HCT116 (cell line): ENCODE measurements at regions not wholly inside any gene's neighbourhood (a gene's known extent, or its start where the extent isn't known, plus 50 kb on each side); places are given as distances from the start of the nearest gene placed in this dataset.

ENCODE experiments used
- ATAC-seq: fragments of 200-7000 bp; cut with Tn5 transposase; 2 replicates; pipeline ENCODE4 v1.9.1; 2020; ENCODE audit warnings: mild to moderate bottlenecking, moderate library complexity
- BruUV-seq: library from RNA; stranded (reverse); fragments of 400-500 nt; replicated peaks from 2 replicates; lab custom pipeline; 2021; lab: Mats Ljungman, UMichigan
- CTCF ChIA-PET: fragments of 300-600 bp; sonication (Branson Sonifier 250); formaldehyde crosslinking; loops from one replicate; lab custom pipeline; 2021; ENCODE audit warnings: antibody characterized with exemption; lab: Charles Lee
- POLR2A ChIA-PET: fragments of 300-600, 350-600 bp; sonication (Branson Sonifier 250); formaldehyde crosslinking; loops from one replicate; lab custom pipeline; 2021; ENCODE audit warnings: antibody characterized with exemption; lab: Charles Lee
- RAD21 ChIA-PET, 2 experiments: fragments of 300-600 bp; sonication (Branson Sonifier 250); formaldehyde crosslinking; loops; one replicate each; lab custom pipeline; 2023; ENCODE audit warnings: low total read pairs in 2 of 2; ENCODE audit not compliant: uncharacterized antibody in 2 of 2, unreplicated experiment in 2 of 2, low non-redundant PET in 1 of 2; lab: Charles Lee
- DNase-seq: peaks from one replicate; pipeline ENCODE4 v3.0.0-alpha.2; 2010; ENCODE audit warnings: low read depth, low spot score
- H2AFZ ChIP-seq: fragments of 200-600 bp; shearing (Covaris generic), sonication (generic); 2 replicates; pipeline ENCODE4 v1.6.1; 2017; ENCODE audit warnings: low read depth, mixed run types, mixed read lengths, antibody characterized with exemption, low read length; ENCODE audit not compliant: poor library complexity, severe bottlenecking
- H3K27ac ChIP-seq: 2 replicates; pipeline ENCODE4 v1.5.1; 2012; ENCODE audit warnings: low read depth, low read length
- H3K27me3 ChIP-seq: fragments of 200-600 bp; sonication (generic); 2 replicates; pipeline ENCODE4 v1.6.1; 2016; ENCODE audit warnings: mixed run types, low read length, mixed read lengths; ENCODE audit not compliant: insufficient read depth
- H3K36me3 ChIP-seq, 2 experiments: fragments of 200-500 bp in 1 of 2; fragments of 200-600 bp in 1 of 2; sonication (Bioruptor generic) in 1 of 2; sonication (generic) in 1 of 2; 2 replicates each; pipeline versions ENCODE4 v1.5.1 to v1.6.1; 2014 to 2016; ENCODE audit warnings: low read length in 2 of 2, inconsistent platforms in 1 of 2, mixed read lengths in 1 of 2, mixed run types in 1 of 2; ENCODE audit not compliant: insufficient read depth in 2 of 2, control insufficient read depth in 1 of 2
- H3K4me1 ChIP-seq, 2 experiments: fragments of 200-600 bp in 1 of 2; sonication (generic) in 1 of 2; 2 replicates each; pipeline versions ENCODE4 v1.5.1 to v1.6.1; 2012 to 2017; ENCODE audit warnings: low read length in 2 of 2, inconsistent platforms in 1 of 2, mild to moderate bottlenecking in 1 of 2, mixed read lengths in 1 of 2, mixed run types in 1 of 2, moderate library complexity in 1 of 2; ENCODE audit not compliant: insufficient read depth in 2 of 2, control insufficient read depth in 1 of 2
- H3K4me2 ChIP-seq: fragments of 200-600 bp; sonication (generic); 2 replicates; pipeline ENCODE4 v1.6.1; 2017; ENCODE audit warnings: mixed run types, low read length, mixed read lengths
- H3K4me3 ChIP-seq, 2 experiments: fragments of 200-600 bp in 1 of 2; sonication (generic) in 1 of 2; replicated peaks in 1 of 2; 2 replicates each; pipeline ENCODE4 v1.5.1; 2011 to 2016; ENCODE audit warnings: low read length in 2 of 2, control low read depth in 1 of 2, low read depth in 1 of 2, mild to moderate bottlenecking in 1 of 2, mixed read lengths in 1 of 2, mixed run types in 1 of 2
- H3K79me2 ChIP-seq: fragments of 200-600 bp; sonication (generic); 2 replicates; pipeline ENCODE4 v1.6.1; 2017; ENCODE audit warnings: mild to moderate bottlenecking, mixed run types, low read length, moderate library complexity, mixed read lengths; ENCODE audit not compliant: insufficient read depth
- H3K9ac ChIP-seq: fragments of 200-600 bp; sonication (generic); 2 replicates; pipeline ENCODE4 v1.6.1; 2016; ENCODE audit warnings: low read length, mixed read lengths
- H3K9me2 ChIP-seq: fragments of 200-600 bp; sonication (generic), shearing (Covaris generic); 2 replicates; pipeline ENCODE4 v1.6.1; 2017; ENCODE audit warnings: mixed run types, mild to moderate bottlenecking, moderate library complexity; ENCODE audit not compliant: insufficient read depth
- H3K9me3 ChIP-seq, 2 experiments: fragments of 200-500 bp in 1 of 2; fragments of 200-600 bp in 1 of 2; sonication (Bioruptor generic) in 1 of 2; sonication (generic) in 1 of 2; 2 replicates each; pipeline ENCODE4 v1.6.1; 2014 to 2017; ENCODE audit warnings: low read length in 2 of 2, mixed read lengths in 2 of 2, inconsistent platforms in 1 of 2, low read depth in 1 of 2, mild to moderate bottlenecking in 1 of 2, mixed run types in 1 of 2, moderate library complexity in 1 of 2; ENCODE audit not compliant: control insufficient read depth in 1 of 2, insufficient read depth in 1 of 2
- H4K20me1 ChIP-seq: fragments of 200-600 bp; sonication (generic), shearing (Covaris generic); 2 replicates; pipeline ENCODE4 v1.6.1; 2017; ENCODE audit warnings: mixed run types, mild to moderate bottlenecking, moderate library complexity; ENCODE audit not compliant: insufficient read depth
- ELF1 ChIP-seq: IDR thresholded peaks from 2 replicates; pipeline ENCODE4 v1.6.1; 2012; ENCODE audit warnings: low read depth, borderline replicate concordance
- EZH2 ChIP-seq: fragments of 200-600 bp; sonication (generic); IDR thresholded peaks from 2 replicates; pipeline ENCODE4 v1.6.1; 2017; ENCODE audit warnings: antibody characterized with exemption, mixed run types
- FOSL1 ChIP-seq: IDR thresholded peaks from 2 replicates; pipeline ENCODE4 v1.6.1; 2012; ENCODE audit warnings: low read depth
- JUND ChIP-seq: IDR thresholded peaks from 2 replicates; pipeline ENCODE4 v1.6.1; 2012
- RAD21 ChIP-seq: IDR thresholded peaks from 2 replicates; pipeline ENCODE4 v1.6.1; 2012; ENCODE audit warnings: low read depth, mild to moderate bottlenecking
- SIN3A ChIP-seq: IDR thresholded peaks from 2 replicates; pipeline ENCODE4 v1.6.1; 2012; ENCODE audit warnings: low read depth
- SP1 ChIP-seq: IDR thresholded peaks from 2 replicates; pipeline ENCODE4 v1.6.1; 2012; ENCODE audit warnings: low read depth
- TCF7L2 ChIP-seq: IDR thresholded peaks from 2 replicates; pipeline ENCODE4 v1.7.0; 2011; ENCODE audit warnings: borderline replicate concordance, inconsistent platforms; ENCODE audit not compliant: insufficient read depth, insufficient read length; ENCODE audit errors: extremely low read depth
- ZFX ChIP-seq: fragments of 450-650 bp; IDR thresholded peaks from 2 replicates; pipeline ENCODE4 v1.6.1; 2017
- intact Hi-C: fragments of 100-400 bp; cut with micrococcal nuclease; formaldehyde crosslinking; loops from 2 replicates; pipeline ENCODE4 v1.10.0; 2022
- TF ChIP-seq, protein P1 (sequence below): IDR thresholded peaks from 2 replicates; pipeline ENCODE4 v1.6.1; 2012
- TF ChIP-seq, protein P2 (sequence below): IDR thresholded peaks from 2 replicates; pipeline ENCODE4 v1.6.1; 2011; ENCODE audit warnings: mild to moderate bottlenecking, low read length, moderate library complexity; ENCODE audit not compliant: insufficient replicate concordance; ENCODE audit errors: extremely low read depth
- TF ChIP-seq, protein P3 (sequence below): IDR thresholded peaks from 2 replicates; pipeline ENCODE4 v1.6.1; 2012

DNA sequence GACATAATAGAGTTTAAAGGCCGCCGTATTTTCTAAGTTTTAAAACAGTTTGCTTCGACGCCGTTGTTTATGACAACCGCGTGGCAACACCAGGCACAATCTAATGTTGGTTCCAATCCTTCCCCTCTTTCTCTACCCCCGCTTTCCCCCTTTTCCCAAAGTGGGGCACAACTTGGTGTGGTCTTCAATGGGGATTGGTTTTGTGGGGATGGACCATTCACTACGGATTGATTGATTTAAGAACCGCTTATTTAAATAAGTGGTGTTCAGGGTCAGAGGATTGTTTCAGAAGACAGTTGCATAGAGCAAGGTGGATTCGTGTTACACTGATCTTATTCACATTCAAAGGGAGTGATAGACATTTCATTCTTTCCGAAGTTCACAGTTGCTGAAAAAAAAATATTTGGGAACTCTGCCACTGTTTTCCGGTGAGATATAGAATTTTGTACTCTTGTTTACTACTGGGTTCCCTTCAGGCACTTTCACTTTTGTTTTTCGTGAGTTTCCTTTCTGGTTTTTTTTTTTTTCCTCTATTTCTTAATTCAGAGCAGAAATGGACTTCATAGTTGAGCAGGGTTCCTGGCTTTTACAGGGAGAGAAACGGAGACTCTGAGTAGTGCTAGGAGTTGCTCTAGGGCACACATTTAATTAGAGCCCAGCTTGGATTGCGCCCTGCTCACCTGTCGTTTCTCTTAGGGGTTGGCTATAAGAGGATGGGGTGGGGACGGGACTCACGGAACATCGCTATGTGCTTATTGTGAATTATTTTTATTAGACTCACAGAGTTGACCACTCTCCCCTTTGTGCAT is 79.6 kb upstream of the AK4 start:
- BruUV-seq: no TSS peak

More for the DNA sequence above, 79.6 kb upstream of the AK4 start:
- intact Hi-C loops: loop anchor here (10.0 kb wide), 3 partner anchors 76 to 1176 kb away; partner anchors contain the start of genes AK4, LEPR and LEPROT
- ATAC-seq (no peak), DNase-seq (no peak)
- H3K27me3 ChIP-seq: no peaks in the 10 kb centered on the region
- H3K4me1 ChIP-seq: peaks cover 10 to 23% of the 10 kb centered on the region in 2 experiments; a peak in 3 of 4 replicates
- peak overlapping the region; percentile 79 for H3K9ac ChIP-seq
- RAD21 ChIA-PET: no interaction called here
- no peaks in the 10 kb centered on the region for H3K9me2 ChIP-seq
- H3K79me2 ChIP-seq: no peaks in the 10 kb centered on the region
- no peaks in the 10 kb centered on the region for H3K9me3 ChIP-seq
- POLR2A ChIA-PET: no interaction called here
- CTCF ChIA-PET: no interaction called here
- no peaks in the 10 kb centered on the region for H4K20me1 ChIP-seq
- peak overlapping the region; percentile 94 for H3K27ac ChIP-seq
- no peaks in the 10 kb centered on the region for H3K36me3 ChIP-seq
- H2AFZ ChIP-seq: peak overlapping the region; percentile 96
- TF ChIP-seq, protein P1, sequence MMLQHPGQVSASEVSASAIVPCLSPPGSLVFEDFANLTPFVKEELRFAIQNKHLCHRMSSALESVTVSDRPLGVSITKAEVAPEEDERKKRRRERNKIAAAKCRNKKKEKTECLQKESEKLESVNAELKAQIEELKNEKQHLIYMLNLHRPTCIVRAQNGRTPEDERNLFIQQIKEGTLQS: no peak
- TF ChIP-seq TCF7L2 (no peak), ELF1 (no peak), EZH2 (no peak), JUND (no peak), FOSL1 (no peak), SIN3A (no peak), SP1 (no peak), ZFX (no peak), RAD21 (no peak)
- TF ChIP-seq, protein P2, sequence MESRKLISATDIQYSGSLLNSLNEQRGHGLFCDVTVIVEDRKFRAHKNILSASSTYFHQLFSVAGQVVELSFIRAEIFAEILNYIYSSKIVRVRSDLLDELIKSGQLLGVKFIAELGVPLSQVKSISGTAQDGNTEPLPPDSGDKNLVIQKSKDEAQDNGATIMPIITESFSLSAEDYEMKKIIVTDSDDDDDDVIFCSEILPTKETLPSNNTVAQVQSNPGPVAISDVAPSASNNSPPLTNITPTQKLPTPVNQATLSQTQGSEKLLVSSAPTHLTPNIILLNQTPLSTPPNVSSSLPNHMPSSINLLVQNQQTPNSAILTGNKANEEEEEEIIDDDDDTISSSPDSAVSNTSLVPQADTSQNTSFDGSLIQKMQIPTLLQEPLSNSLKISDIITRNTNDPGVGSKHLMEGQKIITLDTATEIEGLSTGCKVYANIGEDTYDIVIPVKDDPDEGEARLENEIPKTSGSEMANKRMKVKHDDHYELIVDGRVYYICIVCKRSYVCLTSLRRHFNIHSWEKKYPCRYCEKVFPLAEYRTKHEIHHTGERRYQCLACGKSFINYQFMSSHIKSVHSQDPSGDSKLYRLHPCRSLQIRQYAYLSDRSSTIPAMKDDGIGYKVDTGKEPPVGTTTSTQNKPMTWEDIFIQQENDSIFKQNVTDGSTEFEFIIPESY: no peak
- TF ChIP-seq, protein P3, sequence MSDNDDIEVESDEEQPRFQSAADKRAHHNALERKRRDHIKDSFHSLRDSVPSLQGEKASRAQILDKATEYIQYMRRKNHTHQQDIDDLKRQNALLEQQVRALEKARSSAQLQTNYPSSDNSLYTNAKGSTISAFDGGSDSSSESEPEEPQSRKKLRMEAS: no peak
- peak overlapping the region; percentile 92 for H3K4me2 ChIP-seq
- H3K4me3 ChIP-seq: peak overlapping the region; percentile 68 to 76
